ENCODE measurements at regions not wholly inside any gene's neighbourhood (a gene's known extent, or its start where the extent isn't known, plus 50 kb on each side); places are given as distances from the start of the nearest gene placed in this dataset.

- in situ Hi-C loops (cut with HindIII; ENCODE audit: low sequenced_read_pairs), result no loop called here
Measured at GRCh38 chr20:58072695-58073671, 155.5 kb downstream of the ANKRD60 start.

GRCh38 chr20:58071991-58072390 is 156.5 kb downstream of the ANKRD60 start:
- in situ Hi-C loops (cut with HindIII; ENCODE audit: low sequenced_read_pairs), result no loop called here

GRCh38 chr20:58071298-58071697 is 157.2 kb downstream of the ANKRD60 start:
- in situ Hi-C loops (cut with HindIII; ENCODE audit: low sequenced_read_pairs), result no loop called here

- in situ Hi-C loops (cut with HindIII; ENCODE audit: low sequenced_read_pairs), result no loop called here
Measured at GRCh38 chr20:58070664-58071196, 157.7 kb downstream of the ANKRD60 start.

GRCh38 chr20:58069796-58070663 is 158.4 kb downstream of the ANKRD60 start:
- in situ Hi-C loops (cut with HindIII; ENCODE audit: low sequenced_read_pairs), result no loop called here

- in situ Hi-C loops (cut with HindIII; ENCODE audit: low sequenced_read_pairs), result no loop called here
Measured at GRCh38 chr20:58069207-58069606, 159.2 kb downstream of the ANKRD60 start.

- in situ Hi-C loops (cut with HindIII; ENCODE audit: low sequenced_read_pairs), result no loop called here
Measured at GRCh38 chr20:58065508-58066361, 162.7 kb downstream of the ANKRD60 start.

- in situ Hi-C loops (cut with HindIII; ENCODE audit: low sequenced_read_pairs), result no loop called here
Measured at GRCh38 chr20:58064411-58065010, 163.9 kb downstream of the ANKRD60 start.

GRCh38 chr20:58059260-58059544 is 169.3 kb downstream of the ANKRD60 start:
- in situ Hi-C loops (cut with HindIII; ENCODE audit: low sequenced_read_pairs), result no loop called here

- in situ Hi-C loops (cut with HindIII; ENCODE audit: low sequenced_read_pairs), result no loop called here
Measured at GRCh38 chr20:58058421-58059259, 169.8 kb downstream of the ANKRD60 start.

- in situ Hi-C loops (cut with HindIII; ENCODE audit: low sequenced_read_pairs), result no loop called here
Measured at GRCh38 chr20:58056921-58057686, 171.3 kb downstream of the ANKRD60 start.

- in situ Hi-C loops (cut with HindIII; ENCODE audit: low sequenced_read_pairs), result no loop called here
Measured at GRCh38 chr20:58056021-58056591, 172.3 kb downstream of the ANKRD60 start.

GRCh38 chr20:58054780-58055373 is 173.6 kb downstream of the ANKRD60 start:
- in situ Hi-C loops (cut with HindIII; ENCODE audit: low sequenced_read_pairs), result no loop called here

GRCh38 chr20:58054082-58054779 is 174.2 kb downstream of the ANKRD60 start:
- in situ Hi-C loops (cut with HindIII; ENCODE audit: low sequenced_read_pairs), result no loop called here

GRCh38 chr20:58053391-58054055 is 174.9 kb downstream of the ANKRD60 start:
- in situ Hi-C loops (cut with HindIII; ENCODE audit: low sequenced_read_pairs), result no loop called here

GRCh38 chr20:58051367-58051766 is 177.1 kb downstream of the ANKRD60 start:
- in situ Hi-C loops (cut with HindIII; ENCODE audit: low sequenced_read_pairs), result no loop called here
